Stimulated activated naive B cell treated with anti-CD40 and anti-IgM and Interleukin-4, amounts not matched to agents 10 μg/mL and 1 μg/mL and 100 μg/mL, for 72 hours (primary cell): ENCODE measurements at regions not wholly inside any gene's neighbourhood (a gene's known extent, or its start where the extent isn't known, plus 50 kb on each side); places are given as distances from the start of the nearest gene placed in this dataset.

Experiments
- ATAC-seq, 2 donors: fragments of 150-1000 bp; cut with Tn5 transposase; replicated peaks; 2 replicates each; pipeline ENCODE4 v1.10.0; 2021; ENCODE audit warnings: moderate library complexity in 1 of 2
- DNase-seq: peaks from one replicate; pipeline ENCODE4 v3.0.0; 2021
- H3K27ac Mint-ChIP-seq: one replicate; pipeline ENCODE4 v1.8.0; 2022; ENCODE audit warnings: mild to moderate bottlenecking, mixed read lengths
- H3K27me3 Mint-ChIP-seq, 2 donors: one replicate each; pipeline ENCODE4 v1.8.0; 2022; ENCODE audit warnings: mixed read lengths in 2 of 2
- H3K36me3 Mint-ChIP-seq, 2 donors: one replicate each; pipeline ENCODE4 v1.8.0; 2022; ENCODE audit warnings: mixed read lengths in 2 of 2, mild to moderate bottlenecking in 1 of 2
- H3K4me1 Mint-ChIP-seq, 2 donors: one replicate each; pipeline ENCODE4 v1.8.0; 2022; ENCODE audit warnings: mixed read lengths in 2 of 2, mild to moderate bottlenecking in 1 of 2
- H3K4me3 Mint-ChIP-seq, 2 donors: one replicate each; pipeline ENCODE4 v1.8.0; 2022; ENCODE audit warnings: mild to moderate bottlenecking in 2 of 2, mixed read lengths in 2 of 2, moderate library complexity in 1 of 2
- H3K9me3 Mint-ChIP-seq, 2 donors: one replicate each; pipeline ENCODE4 v1.8.0; 2022; ENCODE audit warnings: mixed read lengths in 2 of 2, mild to moderate bottlenecking in 1 of 2

GRCh38 chr20:11111191-11111590, 437.4 kb upstream of the JAG1 start:
- no peaks in the 10 kb centered on the region for H3K36me3 Mint-ChIP-seq
- no peak overlapping the region for H3K4me3 Mint-ChIP-seq
- H3K27me3 Mint-ChIP-seq, result no peaks in the 10 kb centered on the region
- H3K4me1 Mint-ChIP-seq, result no peaks in the 10 kb centered on the region
- ATAC-seq (no peak), DNase-seq (no peak)
- no peaks in the 10 kb centered on the region for H3K9me3 Mint-ChIP-seq
- H3K27ac Mint-ChIP-seq, result no peak overlapping the region

- DNase-seq (no peak), ATAC-seq (no peak)
- H3K4me3 Mint-ChIP-seq, result no peak overlapping the region
- no peaks in the 10 kb centered on the region for H3K27me3 Mint-ChIP-seq
- no peaks in the 10 kb centered on the region for H3K36me3 Mint-ChIP-seq
- no peak overlapping the region for H3K27ac Mint-ChIP-seq
- no peaks in the 10 kb centered on the region for H3K4me1 Mint-ChIP-seq
- no peaks in the 10 kb centered on the region for H3K9me3 Mint-ChIP-seq
These were observed 439.0 kb upstream of the JAG1 start for GRCh38 chr20:11112832-11113231.

- Mint-ChIP-seq H3K9me3 (no peaks in the 10 kb centered on the region), H3K36me3 (no peaks in the 10 kb centered on the region)
These were observed 440.6 kb upstream of the JAG1 start for GRCh38 chr20:11114382-11114781.

GRCh38 chr20:11117808-11118528, 444.2 kb upstream of the JAG1 start:
- H3K4me1 Mint-ChIP-seq, result no peaks in the 10 kb centered on the region
- no peaks in the 10 kb centered on the region for H3K36me3 Mint-ChIP-seq
- H3K9me3 Mint-ChIP-seq, result no peaks in the 10 kb centered on the region
- no peak overlapping the region for H3K4me3 Mint-ChIP-seq
- DNase-seq, result no peak
- ATAC-seq, result no peak
- no peak overlapping the region for H3K27ac Mint-ChIP-seq
- H3K27me3 Mint-ChIP-seq, result no peaks in the 10 kb centered on the region

More at GRCh38 chr20:11114382-11114781, 440.6 kb upstream of the JAG1 start:
- Mint-ChIP-seq H3K4me1 (no peaks in the 10 kb centered on the region), H3K27ac (no peak overlapping the region), H3K4me3 (no peak overlapping the region), H3K27me3 (no peaks in the 10 kb centered on the region)
- no peak for DNase-seq
- ATAC-seq, result no peak

GRCh38 chr20:11118802-11119380, 445.1 kb upstream of the JAG1 start:
- ATAC-seq (no peak), DNase-seq (no peak)
- Mint-ChIP-seq H3K27ac (no peak overlapping the region), H3K4me3 (no peak overlapping the region), H3K36me3 (no peaks in the 10 kb centered on the region), H3K4me1 (no peaks in the 10 kb centered on the region), H3K9me3 (peaks cover 2 to 4% of the 10 kb centered on the region in 2 donors), H3K27me3 (no peaks in the 10 kb centered on the region)

GRCh38 chr20:11119573-11119972, 445.8 kb upstream of the JAG1 start:
- no peaks in the 10 kb centered on the region for H3K27me3 Mint-ChIP-seq
- no peaks in the 10 kb centered on the region for H3K36me3 Mint-ChIP-seq
- no peak overlapping the region for H3K4me3 Mint-ChIP-seq
- peaks cover 2 to 4% of the 10 kb centered on the region in 2 donors for H3K9me3 Mint-ChIP-seq
- DNase-seq (no peak), ATAC-seq (no peak)
- no peak overlapping the region for H3K27ac Mint-ChIP-seq
- no peaks in the 10 kb centered on the region for H3K4me1 Mint-ChIP-seq

GRCh38 chr20:11120431-11120830, 446.6 kb upstream of the JAG1 start:
- no peaks in the 10 kb centered on the region for H3K27me3 Mint-ChIP-seq
- peaks cover 2 to 4% of the 10 kb centered on the region in 2 donors for H3K9me3 Mint-ChIP-seq
- no peak for DNase-seq
- H3K27ac Mint-ChIP-seq, result no peak overlapping the region
- ATAC-seq, result no peak
- no peaks in the 10 kb centered on the region for H3K4me1 Mint-ChIP-seq
- H3K36me3 Mint-ChIP-seq, result no peaks in the 10 kb centered on the region
- no peak overlapping the region for H3K4me3 Mint-ChIP-seq

- Mint-ChIP-seq H3K4me3 (no peak overlapping the region), H3K27ac (no peak overlapping the region), H3K36me3 (no peaks in the 10 kb centered on the region), H3K27me3 (no peaks in the 10 kb centered on the region), H3K4me1 (no peaks in the 10 kb centered on the region), H3K9me3 (peaks cover 4 to 12% of the 10 kb centered on the region in 2 donors)
- no peak for DNase-seq
- no peak for ATAC-seq
These were observed 451.2 kb upstream of the JAG1 start for GRCh38 chr20:11124849-11125505.

- no peak overlapping the region for H3K27ac Mint-ChIP-seq
- no peak for DNase-seq
- H3K4me1 Mint-ChIP-seq, result no peaks in the 10 kb centered on the region
- H3K9me3 Mint-ChIP-seq, result peaks cover 4 to 15% of the 10 kb centered on the region in 2 donors
- ATAC-seq, result no peak
- H3K27me3 Mint-ChIP-seq, result no peaks in the 10 kb centered on the region
- H3K36me3 Mint-ChIP-seq, result no peaks in the 10 kb centered on the region
- H3K4me3 Mint-ChIP-seq, result no peak overlapping the region
These were observed 454.5 kb upstream of the JAG1 start for GRCh38 chr20:11128220-11128718.

GRCh38 chr20:11128721-11129120, 454.9 kb upstream of the JAG1 start:
- H3K27ac Mint-ChIP-seq, result no peak overlapping the region
- H3K4me3 Mint-ChIP-seq, result no peak overlapping the region
- ATAC-seq (no peak), DNase-seq (no peak)
- no peaks in the 10 kb centered on the region for H3K4me1 Mint-ChIP-seq
- H3K9me3 Mint-ChIP-seq, result peaks cover 2 to 11% of the 10 kb centered on the region in 2 donors
- no peaks in the 10 kb centered on the region for H3K27me3 Mint-ChIP-seq
- H3K36me3 Mint-ChIP-seq, result no peaks in the 10 kb centered on the region

GRCh38 chr20:11130554-11131166, 456.9 kb upstream of the JAG1 start:
- H3K4me1 Mint-ChIP-seq, result no peaks in the 10 kb centered on the region
- no peak overlapping the region for H3K27ac Mint-ChIP-seq
- H3K4me3 Mint-ChIP-seq, result no peak overlapping the region
- DNase-seq, result no peak
- ATAC-seq, result no peak
- peaks cover 2 to 11% of the 10 kb centered on the region in 2 donors for H3K9me3 Mint-ChIP-seq
- no peaks in the 10 kb centered on the region for H3K27me3 Mint-ChIP-seq
- no peaks in the 10 kb centered on the region for H3K36me3 Mint-ChIP-seq

GRCh38 chr20:11132819-11133415, 459.1 kb upstream of the JAG1 start:
- DNase-seq (no peak), ATAC-seq (no peak)
- Mint-ChIP-seq H3K4me1 (no peaks in the 10 kb centered on the region), H3K27me3 (no peaks in the 10 kb centered on the region), H3K36me3 (no peaks in the 10 kb centered on the region), H3K27ac (no peak overlapping the region), H3K4me3 (no peak overlapping the region), H3K9me3 (peaks cover 2 to 3% of the 10 kb centered on the region in 2 donors)

- H3K27ac Mint-ChIP-seq, result no peak overlapping the region
- H3K4me3 Mint-ChIP-seq, result no peak overlapping the region
- no peaks in the 10 kb centered on the region for H3K4me1 Mint-ChIP-seq
- no peaks in the 10 kb centered on the region for H3K27me3 Mint-ChIP-seq
- DNase-seq, result no peak
- ATAC-seq, result no peak
- peaks cover 2 to 3% of the 10 kb centered on the region in 2 donors for H3K9me3 Mint-ChIP-seq
- no peaks in the 10 kb centered on the region for H3K36me3 Mint-ChIP-seq
These were observed 462.9 kb upstream of the JAG1 start for GRCh38 chr20:11136691-11137090.

GRCh38 chr20:11137688-11138087, 463.9 kb upstream of the JAG1 start:
- DNase-seq, result no peak
- ATAC-seq, result no peak
- H3K27me3 Mint-ChIP-seq, result no peaks in the 10 kb centered on the region
- no peak overlapping the region for H3K4me3 Mint-ChIP-seq
- H3K4me1 Mint-ChIP-seq, result no peaks in the 10 kb centered on the region
- peaks cover 2 to 5% of the 10 kb centered on the region in 2 donors for H3K9me3 Mint-ChIP-seq
- no peaks in the 10 kb centered on the region for H3K36me3 Mint-ChIP-seq
- no peak overlapping the region for H3K27ac Mint-ChIP-seq
